Pancreas (tissue), 10 donors: ENCODE measurements at regions not wholly inside any gene's neighbourhood (a gene's known extent, or its start where the extent isn't known, plus 50 kb on each side); places are given as distances from the start of the nearest gene placed in this dataset.

Source experiments
- ATAC-seq, 4 donors: fragments of 200-7000 bp; cut with Tn5 transposase; one replicate each; pipeline versions ENCODE4 v1.8.0 to v1.9.1; 2020; ENCODE audit warnings: mild to moderate bottlenecking in 4 of 4, moderate library complexity in 4 of 4
- DNase-seq, 6 donors: peaks; one replicate each; pipeline ENCODE4 v3.0.0-alpha.2; 2020
- FAIRE-seq: peaks from 2 replicates; lab custom pipeline; 2012; peaks lifted over from hg19 to GRCh38; lab: Jason Lieb, UNC
- H3K27ac ChIP-seq, 4 donors: fragments of 200-600 bp; sonication (generic); 1 replicate in 3 of 4; 2 replicates in 1 of 4; pipeline versions ENCODE4 v1.5.0 to v1.8.0; 2020
- H3K27me3 ChIP-seq, 4 donors: fragments of 200-600 bp; one replicate each; pipeline ENCODE4 v1.8.0; 2021
- H3K36me3 ChIP-seq, 3 donors: fragments of 200-600 bp; sonication (generic) in 1 of 3; one replicate each; pipeline versions ENCODE4 v1.5.0 to v1.8.0; 2020 to 2021
- H3K4me1 ChIP-seq, 3 donors: fragments of 200-600 bp; one replicate each; pipeline ENCODE4 v1.8.0; 2021
- H3K4me3 ChIP-seq, 4 donors: fragments of 200-600 bp; sonication (generic) in 2 of 4; one replicate each; pipeline versions ENCODE4 v1.5.0 to v1.8.0; 2020 to 2021
- H3K9me3 ChIP-seq, 4 donors: fragments of 200-600 bp; one replicate each; pipeline ENCODE4 v1.8.0; 2021
- CTCF ChIP-seq, 4 donors: fragments of 200-600 bp; sonication (generic) in 3 of 4; IDR thresholded peaks; one replicate each; pipeline versions ENCODE4 v1.5.0 to v1.8.0; 2021; ENCODE audit warnings: antibody characterized with exemption in 4 of 4
- WGBS, 2 donors: extraction: QIAGEN DNeasy Blood & Tissue Kit; methylation state at CpG; one replicate each; pipeline ENCODE4 v1.1.7; 2013; 5-methylcytosine and 5-hydroxymethylcytosine counted together
- intact Hi-C, 3 donors: fragments of 100-400 bp; cut with DNase I; formaldehyde crosslinking; loops; one replicate each; pipeline versions ENCODE4 v1.11.1 to v1.14.2; 2022
- donor health status: healthy with polysubstance abuse.
- donor health status: DM: no; HTN: no; CAD: no; lungs with moderate emphysema.
- donor health status: DM: no; HTN: no; CAD: no.
- donor health status: control.
- donor health status: control.
- donor health status: Bipolar disorder and iron deficiency.
- donor health status: DM: yes; HTN: yes; CAD: no.
- donor health status: DM: no; HTN: no; CAD: no.
- donor health status: DM: no; HTN: no; CAD: no.
- donor health status: DM: yes; HTN: yes; CAD: no.

- ATAC-seq (no peak), DNase-seq (no peak), FAIRE-seq (no peak)
- TF ChIP-seq CTCF (IDR thresholded peaks at IDR 0.05), result no peak
- Histone ChIP-seq H3K36me3 (no peaks in the 10 kb centered on the region), H3K27ac (no peak overlapping the region), H3K4me3 (no peak overlapping the region), H3K9me3 (no peaks in the 10 kb centered on the region), H3K4me1 (peaks cover 0 to 8% (median 0%) of the 10 kb centered on the region in 3 donors), H3K27me3 (no peaks in the 10 kb centered on the region)
- WGBS, 2 donors, result 79 to 91% methylated on average over 3 of the region's 3 CpGs
- intact Hi-C loops, result loop anchor here in 2 of 3 donors (10.0 kb wide), 2 partner anchors 229 to 239 kb away; no protein-coding TSS in a partner anchor
These were observed 72.7 kb upstream of the DCLK2 start for GRCh38 chr4:150005537-150005936.

GRCh38 chr4:150006197-150006596 is 72.0 kb upstream of the DCLK2 start:
- Histone ChIP-seq H3K4me3 (no peak overlapping the region), H3K27ac (no peak overlapping the region), H3K4me1 (peaks cover 0 to 8% (median 0%) of the 10 kb centered on the region in 3 donors), H3K36me3 (no peaks in the 10 kb centered on the region), H3K27me3 (no peaks in the 10 kb centered on the region), H3K9me3 (no peaks in the 10 kb centered on the region)
- TF ChIP-seq CTCF (IDR thresholded peaks at IDR 0.05), result no peak
- intact Hi-C loops, result loop anchor here in 2 of 3 donors (10.0 kb wide), 2 partner anchors 229 to 239 kb away; no protein-coding TSS in a partner anchor
- ATAC-seq, result peak in 3 of 4 donors; percentile 42 to 65 (median 65)
- FAIRE-seq, result no peak
- DNase-seq, result no peak
- 7 to 9% methylated on average over 2 of the region's 2 CpGs for WGBS, 2 donors

DNA sequence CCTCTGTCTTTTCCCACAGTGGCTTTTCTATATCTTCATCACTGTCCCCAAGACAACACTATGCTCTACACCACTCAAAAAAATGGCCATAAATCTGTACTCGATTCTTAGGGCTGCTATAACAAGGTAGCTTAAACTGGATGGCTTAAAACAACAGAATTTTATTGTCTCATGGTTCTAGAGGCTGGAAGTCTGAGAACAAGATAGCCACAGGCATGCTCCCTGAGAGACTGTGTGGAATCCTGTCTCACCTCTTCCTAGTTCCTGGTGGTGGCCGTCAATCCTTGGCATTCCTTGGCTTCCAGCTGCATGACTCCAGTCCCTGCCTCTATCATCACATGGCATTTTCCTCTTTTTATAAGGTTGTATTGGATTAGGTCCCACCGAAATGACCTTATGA is 70.7 kb upstream of the DCLK2 start:
- H3K4me3 ChIP-seq, result no peak overlapping the region
- no peaks in the 10 kb centered on the region for H3K27me3 ChIP-seq
- WGBS, 2 donors, result 72 to 80% methylated on average over 3 of the region's 3 CpGs
- H3K4me1 ChIP-seq, result peaks cover 0 to 8% (median 0%) of the 10 kb centered on the region in 3 donors
- DNase-seq (no peak), FAIRE-seq (no peak), ATAC-seq (no peak)
- intact Hi-C loops, result loop anchor here in 2 of 3 donors (10.0 kb wide), 2 partner anchors 227 to 237 kb away; no protein-coding TSS in a partner anchor
- H3K27ac ChIP-seq, result no peak overlapping the region
- no peak for TF ChIP-seq CTCF (IDR thresholded peaks at IDR 0.05)
- no peaks in the 10 kb centered on the region for H3K9me3 ChIP-seq
- H3K36me3 ChIP-seq, result no peaks in the 10 kb centered on the region

GRCh38 chr4:150008546-150008945 is 69.7 kb upstream of the DCLK2 start:
- TF ChIP-seq CTCF (IDR thresholded peaks at IDR 0.05), result no peak
- no peak for FAIRE-seq

DNA sequence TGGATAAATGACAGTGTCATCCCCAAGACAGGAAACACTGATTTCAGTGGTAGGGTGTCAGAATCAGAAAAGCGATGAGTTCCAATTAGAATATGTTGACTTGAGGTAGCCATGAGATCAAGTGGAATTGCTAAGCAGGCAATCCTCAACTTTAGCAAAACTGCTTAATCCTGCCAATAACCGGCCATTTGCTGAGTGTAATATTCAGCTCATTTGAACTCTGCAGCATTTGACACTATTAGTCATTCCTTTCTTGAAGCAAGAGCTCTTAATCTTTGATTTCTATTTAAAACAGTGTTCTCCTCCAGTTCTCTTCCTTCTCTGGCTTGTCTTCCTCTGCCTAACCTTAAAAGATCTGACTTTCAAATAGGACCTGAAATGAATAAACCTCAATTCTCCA is 68.7 kb upstream of the DCLK2 start:
- peaks cover 0 to 8% (median 0%) of the 10 kb centered on the region in 3 donors for H3K4me1 ChIP-seq
- DNase-seq, result no peak
- H3K9me3 ChIP-seq, result no peaks in the 10 kb centered on the region
- no peak for FAIRE-seq
- H3K27me3 ChIP-seq, result no peaks in the 10 kb centered on the region
- intact Hi-C loops, result loop anchor here in 2 of 3 donors (10.0 kb wide), 2 partner anchors 225 to 235 kb away; no protein-coding TSS in a partner anchor
- no peaks in the 10 kb centered on the region for H3K36me3 ChIP-seq
- no peak overlapping the region for H3K27ac ChIP-seq
- no peak for TF ChIP-seq CTCF (IDR thresholded peaks at IDR 0.05)
- no peak overlapping the region for H3K4me3 ChIP-seq
- no peak for ATAC-seq
- 87 to 93% methylated on average over 2 of the region's 2 CpGs for WGBS, 2 donors

More at GRCh38 chr4:150008546-150008945, 69.7 kb upstream of the DCLK2 start:
- no peaks in the 10 kb centered on the region for H3K36me3 ChIP-seq
- no peak overlapping the region for H3K4me3 ChIP-seq
- no peak for ATAC-seq
- H3K9me3 ChIP-seq, result no peaks in the 10 kb centered on the region
- no peak overlapping the region for H3K27ac ChIP-seq
- no peak for DNase-seq
- intact Hi-C loops, result loop anchor here in 2 of 3 donors (10.0 kb wide), 2 partner anchors 226 to 236 kb away; no protein-coding TSS in a partner anchor
- WGBS, 2 donors, result 68 to 80% methylated on average over 2 of the region's 2 CpGs
- H3K27me3 ChIP-seq, result no peaks in the 10 kb centered on the region
- peaks cover 0 to 8% (median 0%) of the 10 kb centered on the region in 3 donors for H3K4me1 ChIP-seq
